Activated naive CD4-positive, alpha-beta T cell treated with anti-CD3 and anti-CD28 coated beads, Interleukin-2, amount 50 U/mL, for 72 hours (primary cell): ENCODE measurements at regions not wholly inside any gene's neighbourhood (a gene's known extent, or its start where the extent isn't known, plus 50 kb on each side); places are given as distances from the start of the nearest gene placed in this dataset.

Experiments
- ATAC-seq, 2 donors: fragments of 150-1000 bp; cut with Tn5 transposase; 2 replicates each; pipeline ENCODE4 v1.10.0; 2021; ENCODE audit warnings: mild to moderate bottlenecking in 2 of 2, moderate library complexity in 2 of 2
- DNase-seq, 2 donors: peaks; one replicate each; pipeline ENCODE4 v3.0.0; 2021 to 2022; ENCODE audit warnings: low spot score in 2 of 2
- H3K27ac Mint-ChIP-seq, 2 donors: one replicate each; pipeline ENCODE4 v1.8.0; 2022; ENCODE audit warnings: mild to moderate bottlenecking in 2 of 2, mixed read lengths in 2 of 2
- H3K36me3 Mint-ChIP-seq, 2 donors: one replicate each; pipeline ENCODE4 v1.8.0; 2022; ENCODE audit warnings: mixed read lengths in 2 of 2
- H3K9me3 Mint-ChIP-seq, 2 donors: one replicate each; pipeline ENCODE4 v1.8.0; 2022; ENCODE audit warnings: mixed read lengths in 2 of 2

- ATAC-seq (no peak), DNase-seq (no peak)
- H3K27ac Mint-ChIP-seq = no peak overlapping the region
- H3K36me3 Mint-ChIP-seq = no peaks in the 10 kb centered on the region
- H3K9me3 Mint-ChIP-seq = peaks cover 0 to 6% of the 10 kb centered on the region in 2 donors
Measured at GRCh38 chr6:6525933-6526332, 62.6 kb upstream of the LY86 start.

GRCh38 chr6:6529275-6529674, 59.2 kb upstream of the LY86 start:
- peaks cover 0 to 6% of the 10 kb centered on the region in 2 donors for H3K36me3 Mint-ChIP-seq
- ATAC-seq = no peak
- no peak overlapping the region for H3K27ac Mint-ChIP-seq
- peaks cover 0 to 6% of the 10 kb centered on the region in 2 donors for H3K9me3 Mint-ChIP-seq
- no peak for DNase-seq

GRCh38 chr6:6533176-6533575, 55.3 kb upstream of the LY86 start:
- Mint-ChIP-seq H3K27ac (no peak overlapping the region), H3K36me3 (peaks cover 0 to 6% of the 10 kb centered on the region in 2 donors), H3K9me3 (peaks cover 0 to 9% of the 10 kb centered on the region in 2 donors)
- no peak for DNase-seq
- ATAC-seq = no peak

GRCh38 chr6:6534399-6534798, 54.1 kb upstream of the LY86 start:
- peaks cover 0 to 9% of the 10 kb centered on the region in 2 donors for H3K9me3 Mint-ChIP-seq

GRCh38 chr6:6537488-6538260, 50.8 kb upstream of the LY86 start:
- Mint-ChIP-seq H3K36me3 (no peaks in the 10 kb centered on the region), H3K9me3 (peaks cover 0 to 3% of the 10 kb centered on the region in 2 donors), H3K27ac (no peak overlapping the region)
- no peak for ATAC-seq
- DNase-seq = no peak

More at GRCh38 chr6:6534399-6534798, 54.1 kb upstream of the LY86 start:
- Mint-ChIP-seq H3K27ac (no peak overlapping the region), H3K36me3 (peaks cover 0 to 6% of the 10 kb centered on the region in 2 donors)
- DNase-seq (no peak), ATAC-seq (no peak)

GRCh38 chr6:6538261-6538660, 50.3 kb upstream of the LY86 start:
- no peak for DNase-seq
- Mint-ChIP-seq H3K36me3 (peaks cover 0 to 5% of the 10 kb centered on the region in 2 donors), H3K9me3 (peaks cover 0 to 3% of the 10 kb centered on the region in 2 donors), H3K27ac (no peak overlapping the region)
- no peak for ATAC-seq
